Upper lobe of left lung (tissue), 6 donors: ENCODE measurements at regions not wholly inside any gene's neighbourhood (a gene's known extent, or its start where the extent isn't known, plus 50 kb on each side); places are given as distances from the start of the nearest gene placed in this dataset.

Experiments
- ATAC-seq, 2 donors: fragments of 200-7000 bp; cut with Tn5 transposase; one replicate each; pipeline ENCODE4 v1.9.1; 2022; ENCODE audit warnings: mild to moderate bottlenecking in 2 of 2, moderate library complexity in 2 of 2; ENCODE audit not compliant: low FRiP score in 2 of 2
- DNase-seq, 2 donors: peaks; one replicate each; pipeline ENCODE4 v3.0.0-alpha.2; 2019 to 2020
- H3K27ac ChIP-seq, 4 donors: fragments of 200-600 bp; sonication (generic); one replicate each; pipeline ENCODE4 v1.5.1; 2016 to 2019
- H3K27me3 ChIP-seq, 4 donors: fragments of 200-600 bp; sonication (generic); one replicate each; pipeline ENCODE4 v1.5.1; 2017 to 2019
- H3K36me3 ChIP-seq, 4 donors: fragments of 200-600 bp; sonication (generic); one replicate each; pipeline ENCODE4 v1.5.1; 2016 to 2019
- H3K4me1 ChIP-seq, 4 donors: fragments of 200-600 bp; sonication (generic); one replicate each; pipeline ENCODE4 v1.5.1; 2018 to 2019
- H3K4me3 ChIP-seq, 4 donors: fragments of 200-600 bp; sonication (generic); one replicate each; pipeline ENCODE4 v1.5.1; 2017 to 2019; ENCODE audit warnings: mild to moderate bottlenecking in 2 of 4, moderate library complexity in 1 of 4
- H3K9me3 ChIP-seq, 4 donors: fragments of 200-600 bp; sonication (generic); one replicate each; pipeline ENCODE4 v1.5.1; 2018 to 2019
- EP300 ChIP-seq, 4 donors: sonication (generic); formaldehyde crosslinking; IDR thresholded peaks; one replicate each; pipeline ENCODE4 v1.5.1; 2017; ENCODE audit warnings: antibody characterized with exemption in 4 of 4, control low read depth in 2 of 4
- POLR2A ChIP-seq, 4 donors: fragments of 450-650 bp; IDR thresholded peaks; one replicate each; pipeline ENCODE4 v1.5.1; 2016 to 2017; ENCODE audit warnings: antibody characterized with exemption in 4 of 4, mild to moderate bottlenecking in 2 of 4
- POLR2AphosphoS5 ChIP-seq, 2 donors: sonication (generic); formaldehyde crosslinking; IDR thresholded peaks; one replicate each; pipeline ENCODE4 v1.5.1; 2017; ENCODE audit warnings: antibody characterized with exemption in 2 of 2
- WGBS, 2 donors: methylation state at CpG; one replicate each; pipeline ENCODE4 v1.1.5; 2017 to 2018; 5-methylcytosine and 5-hydroxymethylcytosine counted together
- TF ChIP-seq, protein P1 (sequence below), 6 experiments: fragments of 450-650 bp in 4 of 6; fragments of 200-600 bp in 2 of 6; sonication (generic) in 2 of 6; IDR thresholded peaks; one replicate each; pipeline ENCODE4 v1.5.1; 2016 to 2019; ENCODE audit warnings: antibody characterized with exemption in 6 of 6
- donor health status: DM: no; HTN: no; CAD: no; lungs with moderate emphysema.
- donor health status: DM: no; HTN: yes; CAD: no; lungs with severe emphysema.

DNA sequence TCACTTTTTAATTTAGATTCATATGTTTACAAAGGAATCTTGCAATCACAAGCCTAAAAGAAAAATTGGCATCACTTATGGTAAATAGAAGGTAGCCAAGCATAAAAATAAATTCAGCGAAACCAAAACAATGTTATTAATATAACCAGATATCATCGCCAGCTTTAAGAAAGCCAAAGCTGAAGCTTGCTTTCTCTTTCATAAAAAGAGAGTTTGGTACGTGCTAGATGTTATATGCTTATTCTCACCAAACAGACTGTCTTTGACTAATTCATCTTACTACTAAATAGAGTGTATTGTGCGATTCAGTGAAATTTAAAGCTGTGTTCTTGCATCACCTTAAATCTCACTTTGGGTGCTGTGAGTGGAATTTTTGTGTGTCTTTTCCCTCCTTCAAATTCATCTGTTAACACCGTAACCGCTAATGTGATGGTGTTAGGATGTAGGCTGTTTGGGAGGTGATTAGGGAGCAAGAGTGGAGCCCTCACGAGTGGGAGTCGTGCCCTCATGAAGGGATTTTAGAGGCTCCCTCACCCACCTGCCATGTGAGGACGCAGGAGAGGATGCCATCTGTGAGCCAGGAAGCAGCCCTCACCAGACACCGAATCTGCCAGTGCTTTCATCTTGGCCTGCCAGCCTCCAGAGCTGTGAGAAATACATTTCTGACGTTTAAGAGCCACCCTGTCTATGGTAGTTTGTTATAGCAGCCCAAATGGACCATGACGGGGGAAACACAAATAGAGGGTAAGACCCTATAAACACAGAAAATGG is 134.1 kb upstream of the TMEM45B start:
- no peaks in the 10 kb centered on the region for H3K27me3 ChIP-seq
- TF ChIP-seq, protein P1, sequence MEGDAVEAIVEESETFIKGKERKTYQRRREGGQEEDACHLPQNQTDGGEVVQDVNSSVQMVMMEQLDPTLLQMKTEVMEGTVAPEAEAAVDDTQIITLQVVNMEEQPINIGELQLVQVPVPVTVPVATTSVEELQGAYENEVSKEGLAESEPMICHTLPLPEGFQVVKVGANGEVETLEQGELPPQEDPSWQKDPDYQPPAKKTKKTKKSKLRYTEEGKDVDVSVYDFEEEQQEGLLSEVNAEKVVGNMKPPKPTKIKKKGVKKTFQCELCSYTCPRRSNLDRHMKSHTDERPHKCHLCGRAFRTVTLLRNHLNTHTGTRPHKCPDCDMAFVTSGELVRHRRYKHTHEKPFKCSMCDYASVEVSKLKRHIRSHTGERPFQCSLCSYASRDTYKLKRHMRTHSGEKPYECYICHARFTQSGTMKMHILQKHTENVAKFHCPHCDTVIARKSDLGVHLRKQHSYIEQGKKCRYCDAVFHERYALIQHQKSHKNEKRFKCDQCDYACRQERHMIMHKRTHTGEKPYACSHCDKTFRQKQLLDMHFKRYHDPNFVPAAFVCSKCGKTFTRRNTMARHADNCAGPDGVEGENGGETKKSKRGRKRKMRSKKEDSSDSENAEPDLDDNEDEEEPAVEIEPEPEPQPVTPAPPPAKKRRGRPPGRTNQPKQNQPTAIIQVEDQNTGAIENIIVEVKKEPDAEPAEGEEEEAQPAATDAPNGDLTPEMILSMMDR (IDR thresholded peaks at IDR 0.05): no peak
- TF ChIP-seq POLR2A (IDR thresholded peaks at IDR 0.05) (no peak), EP300 (IDR thresholded peaks at IDR 0.05) (no peak), POLR2AphosphoS5 (IDR thresholded peaks at IDR 0.05) (no peak)
- H3K27ac ChIP-seq: no peak overlapping the region
- no peaks in the 10 kb centered on the region for H3K9me3 ChIP-seq
- no peaks in the 10 kb centered on the region for H3K4me1 ChIP-seq
- ATAC-seq: no peak
- no peak for DNase-seq
- 72 to 87% methylated on average over 12 of the region's 12 CpGs for WGBS, 2 donors
- no peaks in the 10 kb centered on the region for H3K36me3 ChIP-seq
- no peak overlapping the region for H3K4me3 ChIP-seq

DNA sequence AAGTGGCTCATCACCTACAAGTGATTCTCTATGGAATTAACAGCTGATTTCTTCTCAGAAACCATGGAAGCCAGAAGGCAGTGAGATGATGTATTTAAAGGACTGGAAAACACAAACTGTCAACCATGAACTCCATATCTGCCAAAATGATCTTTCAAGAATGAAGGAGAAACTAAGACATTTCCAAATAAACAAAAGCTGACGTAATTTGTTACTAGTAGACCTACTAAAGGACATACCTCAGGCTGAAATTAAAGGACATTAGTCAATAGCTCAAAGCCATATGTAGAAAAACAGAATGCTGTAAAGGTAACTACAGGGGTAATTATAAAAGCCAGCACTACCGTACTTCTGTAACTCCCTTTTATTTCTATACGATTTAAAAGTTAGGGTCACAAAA is 129.4 kb upstream of the TMEM45B start:
- TF ChIP-seq, protein P1 (IDR thresholded peaks at IDR 0.05): no peak
- TF ChIP-seq EP300 (IDR thresholded peaks at IDR 0.05): no peak
- no peak for TF ChIP-seq POLR2AphosphoS5 (IDR thresholded peaks at IDR 0.05)
- TF ChIP-seq POLR2A (IDR thresholded peaks at IDR 0.05): no peak
- 70 to 85% methylated on average over 3 of the region's 3 CpGs for WGBS, 2 donors
- H3K27ac ChIP-seq: no peak overlapping the region
- ATAC-seq (no peak), DNase-seq (no peak)
- no peak overlapping the region for H3K4me3 ChIP-seq
- H3K36me3 ChIP-seq: no peaks in the 10 kb centered on the region
- no peaks in the 10 kb centered on the region for H3K4me1 ChIP-seq
- H3K27me3 ChIP-seq: no peaks in the 10 kb centered on the region
- no peaks in the 10 kb centered on the region for H3K9me3 ChIP-seq

DNA sequence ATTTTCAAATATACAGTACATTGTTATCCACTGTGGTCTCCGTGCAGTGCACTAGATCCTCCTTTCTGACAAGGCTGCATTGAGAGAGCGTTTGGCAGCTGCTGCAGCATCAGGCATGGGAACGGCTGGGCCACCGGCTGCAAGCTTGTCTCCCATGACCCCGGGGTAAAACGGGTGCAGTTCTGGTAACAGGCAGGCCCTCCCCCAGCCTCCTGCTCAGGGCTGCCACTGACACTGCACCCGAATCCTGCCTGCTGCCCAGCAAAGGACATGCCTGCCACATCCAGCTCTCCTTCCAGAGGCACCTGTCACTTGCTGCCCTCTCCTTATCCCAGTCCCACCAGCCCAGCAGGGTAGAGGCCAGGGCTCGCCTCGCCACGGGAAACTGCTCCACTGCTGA is 124.5 kb upstream of the TMEM45B start:
- TF ChIP-seq POLR2AphosphoS5 (IDR thresholded peaks at IDR 0.05) (no peak), EP300 (IDR thresholded peaks at IDR 0.05) (no peak), POLR2A (IDR thresholded peaks at IDR 0.05) (no peak)
- TF ChIP-seq, protein P1 (IDR thresholded peaks at IDR 0.05): no peak
- Histone ChIP-seq H3K36me3 (no peaks in the 10 kb centered on the region), H3K27me3 (no peaks in the 10 kb centered on the region), H3K27ac (no peak overlapping the region), H3K9me3 (no peaks in the 10 kb centered on the region), H3K4me1 (peaks cover 0 to 8% (median 6%) of the 10 kb centered on the region in 4 donors), H3K4me3 (no peak overlapping the region)
- ATAC-seq (no peak), DNase-seq (peak in 1 of 2 donors; percentile 60)
- WGBS, 2 donors: 73 to 81% methylated on average over 9 to 10 of the region's 10 CpGs

DNA sequence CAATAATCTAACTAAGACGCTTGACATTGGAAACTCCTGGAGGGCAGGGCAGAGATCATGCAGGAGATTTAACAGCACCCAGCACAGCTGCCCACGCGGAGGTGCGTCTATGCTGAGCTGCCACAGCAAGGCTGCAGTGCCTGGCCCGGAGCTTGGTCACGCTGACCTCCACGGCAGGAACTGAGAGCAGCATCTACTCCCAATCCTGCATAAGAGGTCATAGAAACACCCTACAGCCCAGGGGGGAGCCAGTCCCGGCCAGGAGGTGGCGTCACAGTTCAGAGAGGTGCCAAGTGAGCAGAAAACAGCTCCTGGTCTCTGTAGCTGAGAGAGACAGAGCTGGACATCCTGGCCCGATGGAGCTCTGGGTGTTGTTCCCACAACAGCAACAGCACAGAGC is 121.1 kb upstream of the TMEM45B start:
- DNase-seq (no peak), ATAC-seq (no peak)
- Histone ChIP-seq H3K4me1 (peaks cover 0 to 9% (median 6%) of the 10 kb centered on the region in 4 donors), H3K27me3 (no peaks in the 10 kb centered on the region), H3K9me3 (no peaks in the 10 kb centered on the region), H3K4me3 (no peak overlapping the region), H3K27ac (no peak overlapping the region), H3K36me3 (no peaks in the 10 kb centered on the region)
- no peak for TF ChIP-seq POLR2AphosphoS5 (IDR thresholded peaks at IDR 0.05)
- no peak for TF ChIP-seq EP300 (IDR thresholded peaks at IDR 0.05)
- TF ChIP-seq, protein P1 (IDR thresholded peaks at IDR 0.05): no peak
- no peak for TF ChIP-seq POLR2A (IDR thresholded peaks at IDR 0.05)
- WGBS, 2 donors: 78 to 82% methylated on average over 5 to 10 of the region's 10 CpGs

DNA sequence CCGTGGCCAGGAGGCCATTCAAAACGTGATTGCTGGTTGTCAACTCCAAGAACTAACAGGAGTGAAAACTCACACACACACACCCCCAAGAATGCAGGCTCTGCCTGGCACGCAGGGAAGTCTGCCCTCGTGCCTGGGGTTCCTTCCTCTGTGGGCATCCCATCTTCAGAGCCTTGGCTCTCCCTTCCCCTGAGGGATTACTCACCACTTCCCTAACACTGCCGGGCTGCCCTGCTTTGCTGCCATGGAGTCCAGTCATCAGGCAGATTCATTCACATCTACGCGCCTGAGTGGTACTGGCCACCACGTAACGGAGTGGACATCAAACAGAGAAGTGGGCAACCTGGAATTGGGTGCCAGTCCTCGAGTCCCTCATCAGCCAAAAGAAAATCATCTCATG is 120.7 kb upstream of the TMEM45B start:
- Histone ChIP-seq H3K4me1 (peaks cover 0 to 9% (median 6%) of the 10 kb centered on the region in 4 donors), H3K36me3 (no peaks in the 10 kb centered on the region), H3K9me3 (no peaks in the 10 kb centered on the region), H3K4me3 (no peak overlapping the region), H3K27ac (no peak overlapping the region), H3K27me3 (no peaks in the 10 kb centered on the region)
- no peak for DNase-seq
- ATAC-seq: no peak
- TF ChIP-seq EP300 (IDR thresholded peaks at IDR 0.05) (no peak), POLR2A (IDR thresholded peaks at IDR 0.05) (no peak), POLR2AphosphoS5 (IDR thresholded peaks at IDR 0.05) (no peak)
- TF ChIP-seq, protein P1 (IDR thresholded peaks at IDR 0.05): no peak
- WGBS, 2 donors: 73 to 80% methylated on average over 10 of the region's 10 CpGs
